Progenitor cell of endocrine pancreas (in vitro differentiated cells): ENCODE measurements at regions not wholly inside any gene's neighbourhood (a gene's known extent, or its start where the extent isn't known, plus 50 kb on each side); places are given as distances from the start of the nearest gene placed in this dataset.

ENCODE experiments used
- DNase-seq: peaks from one replicate; pipeline ENCODE4 v3.0.0; 2021; ENCODE audit warnings: low spot score; ENCODE audit not compliant: unreplicated experiment
- H3K27ac Mint-ChIP-seq: 2 replicates; pipeline ENCODE4 v1.8.0; 2021; ENCODE audit warnings: mild to moderate bottlenecking, moderate library complexity, mixed read lengths
- H3K27me3 Mint-ChIP-seq: 2 replicates; pipeline ENCODE4 v1.8.0; 2021; ENCODE audit warnings: mixed read lengths
- H3K36me3 Mint-ChIP-seq: 2 replicates; pipeline ENCODE4 v1.8.0; 2022; ENCODE audit warnings: mixed read lengths; ENCODE audit not compliant: insufficient read depth
- H3K4me1 Mint-ChIP-seq: 2 replicates; pipeline ENCODE4 v1.8.0; 2021; ENCODE audit warnings: low read depth, mixed read lengths
- H3K4me3 Mint-ChIP-seq: 2 replicates; pipeline ENCODE4 v1.8.0; 2021; ENCODE audit warnings: low read depth, mild to moderate bottlenecking, moderate library complexity, mixed read lengths
- H3K9me3 Mint-ChIP-seq: 2 replicates; pipeline ENCODE4 v1.8.0; 2021; ENCODE audit warnings: low read depth, mixed read lengths
- CTCF ChIP-seq: fragments of 200-600 bp; sonication (generic); IDR thresholded peaks from one replicate; pipeline ENCODE4 v1.5.0; 2021; ENCODE audit warnings: antibody characterized with exemption, mild to moderate bottlenecking; ENCODE audit not compliant: unreplicated experiment

DNA sequence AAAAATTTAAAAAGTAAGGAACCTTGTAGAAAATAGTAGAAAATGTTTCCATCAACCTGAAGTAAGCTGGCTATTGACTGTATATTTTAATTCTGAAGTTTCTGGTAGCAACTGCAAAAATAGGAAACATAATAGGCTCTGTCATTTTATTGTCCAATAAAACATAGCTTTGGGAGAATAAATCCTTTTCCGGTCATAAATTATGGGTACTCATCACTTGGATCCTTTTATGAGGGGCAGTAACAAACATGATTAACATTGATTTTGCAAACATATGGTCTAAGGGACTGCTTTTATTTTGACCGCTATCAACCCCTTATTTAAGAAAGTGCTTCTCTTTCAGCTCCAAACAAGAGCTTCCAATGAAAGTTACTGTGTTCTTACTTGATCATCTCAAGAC is 495.9 kb upstream of the ANKRD30A start:
- Mint-ChIP-seq H3K4me1 (peaks cover 2% of the 10 kb centered on the region), H3K9me3 (peaks cover 14% of the 10 kb centered on the region), H3K36me3 (peaks cover 3% of the 10 kb centered on the region), H3K4me3 (no peak overlapping the region), H3K27ac (no peak overlapping the region), H3K27me3 (no peaks in the 10 kb centered on the region)
- no peak for TF ChIP-seq CTCF
- DNase-seq: no peak

GRCh38 chr10:36624551-36625100 is 500.8 kb upstream of the ANKRD30A start:
- H3K9me3 Mint-ChIP-seq: peaks cover 4% of the 10 kb centered on the region
- peaks cover 2% of the 10 kb centered on the region for H3K4me1 Mint-ChIP-seq
- no peaks in the 10 kb centered on the region for H3K27me3 Mint-ChIP-seq
- no peak for TF ChIP-seq CTCF
- no peak overlapping the region for H3K27ac Mint-ChIP-seq
- no peak for DNase-seq
- H3K4me3 Mint-ChIP-seq: no peak overlapping the region
- H3K36me3 Mint-ChIP-seq: peaks cover 1% of the 10 kb centered on the region

DNA sequence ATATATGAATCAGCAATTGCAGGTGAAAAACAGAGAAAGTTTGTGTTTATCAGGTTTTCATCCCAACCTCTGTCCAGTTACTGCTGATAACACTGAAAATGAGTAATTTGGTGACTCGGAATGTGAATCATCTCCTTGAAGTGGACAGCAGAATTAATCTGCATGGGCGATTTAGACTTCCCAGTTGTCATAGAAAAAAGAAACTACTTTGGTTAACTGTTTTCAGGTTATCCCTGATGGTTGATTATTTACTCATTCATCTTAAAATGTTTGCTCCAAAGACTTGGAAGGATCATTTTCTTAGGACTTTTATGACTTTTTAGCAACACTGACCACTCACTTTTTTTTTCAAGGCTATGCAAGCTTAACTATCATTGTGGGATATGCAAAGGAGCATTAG is 504.1 kb upstream of the ANKRD30A start:
- peaks cover 1% of the 10 kb centered on the region for H3K36me3 Mint-ChIP-seq
- no peak overlapping the region for H3K4me3 Mint-ChIP-seq
- no peak for TF ChIP-seq CTCF
- no peak overlapping the region for H3K27ac Mint-ChIP-seq
- H3K27me3 Mint-ChIP-seq: no peaks in the 10 kb centered on the region
- peaks cover 15% of the 10 kb centered on the region for H3K4me1 Mint-ChIP-seq
- DNase-seq: no peak
- no peaks in the 10 kb centered on the region for H3K9me3 Mint-ChIP-seq

GRCh38 chr10:36612436-36612835 is 513.0 kb upstream of the ANKRD30A start:
- Mint-ChIP-seq H3K4me1 (peaks cover 11% of the 10 kb centered on the region), H3K36me3 (no peaks in the 10 kb centered on the region), H3K27ac (no peak overlapping the region), H3K27me3 (no peaks in the 10 kb centered on the region), H3K4me3 (no peak overlapping the region), H3K9me3 (no peaks in the 10 kb centered on the region)
- DNase-seq: no peak
- TF ChIP-seq CTCF: no peak

DNA sequence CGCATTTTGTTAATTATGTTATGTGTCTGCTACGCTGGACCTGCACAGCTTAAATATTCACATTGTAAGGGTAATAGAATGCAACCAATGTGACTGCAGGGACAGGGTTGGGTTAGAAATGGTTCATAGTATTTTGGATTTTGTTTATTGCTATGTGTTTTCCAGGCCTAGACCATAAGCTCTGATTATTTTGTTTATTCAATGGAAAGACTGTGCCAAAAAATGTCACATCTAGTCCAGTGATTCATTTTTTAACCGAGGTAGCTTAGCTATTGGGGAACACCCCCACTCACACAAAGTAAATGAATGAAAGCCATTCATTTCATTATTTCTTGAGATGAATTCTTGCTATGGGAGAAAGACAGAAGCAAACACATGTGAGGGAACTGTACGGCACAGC is 516.5 kb upstream of the ANKRD30A start:
- Mint-ChIP-seq H3K9me3 (no peaks in the 10 kb centered on the region), H3K27ac (no peak overlapping the region), H3K4me1 (no peaks in the 10 kb centered on the region), H3K27me3 (no peaks in the 10 kb centered on the region), H3K36me3 (no peaks in the 10 kb centered on the region), H3K4me3 (no peak overlapping the region)
- no peak for DNase-seq
- TF ChIP-seq CTCF: no peak
